GM23338 (cell line): ENCODE measurements at regions not wholly inside any gene's neighbourhood (a gene's known extent, or its start where the extent isn't known, plus 50 kb on each side); places are given as distances from the start of the nearest gene placed in this dataset. TPM values are rescaled to one million over a fixed set of nuclear protein-coding genes. Genes with fewer than 3 reads are reported as not detected.

Source experiments
- ATAC-seq: fragments of 200-7000 bp; cut with Tn5 transposase; 3 replicates; pipeline ENCODE4 v1.9.1; 2020
- DNase-seq: peaks from one replicate; pipeline ENCODE4 v3.0.0-alpha.2; 2015; ENCODE audit warnings: low spot score
- H2AFZ ChIP-seq: fragments of 200-600 bp; sonication (generic); 2 replicates; pipeline ENCODE4 v1.8.0; 2016; ENCODE audit warnings: antibody characterized with exemption, mild to moderate bottlenecking, moderate library complexity
- H3F3A ChIP-seq: fragments of 200-600 bp; sonication (generic); replicated peaks from 2 replicates; pipeline ENCODE4 v1.8.0; 2017; ENCODE audit warnings: antibody characterized with exemption, mixed run types, low read depth
- H3K27ac ChIP-seq: fragments of 200-600 bp; sonication (generic); 2 replicates; pipeline ENCODE4 v1.6.1; 2016; ENCODE audit warnings: low read depth
- H3K27me3 ChIP-seq: fragments of 200-600 bp; sonication (generic); 2 replicates; pipeline ENCODE4 v1.8.0; 2016; ENCODE audit warnings: mild to moderate bottlenecking, mixed run types, moderate library complexity; ENCODE audit not compliant: insufficient read depth
- H3K36me3 ChIP-seq: fragments of 200-600 bp; sonication (generic); 2 replicates; pipeline ENCODE4 v1.8.0; 2016; ENCODE audit warnings: mild to moderate bottlenecking; ENCODE audit not compliant: insufficient read depth
- H3K4me1 ChIP-seq: fragments of 200-600 bp; sonication (generic); 2 replicates; pipeline ENCODE4 v1.8.0; 2016; ENCODE audit warnings: mild to moderate bottlenecking, moderate library complexity; ENCODE audit not compliant: insufficient read depth
- H3K4me2 ChIP-seq: fragments of 200-600 bp; sonication (generic); 2 replicates; pipeline ENCODE4 v1.7.1; 2017; ENCODE audit warnings: mixed run types
- H3K4me3 ChIP-seq: fragments of 200-600 bp; sonication (generic); 2 replicates; pipeline ENCODE4 v1.6.1; 2016; ENCODE audit warnings: mixed run types
- H3K79me2 ChIP-seq: fragments of 200-600 bp; sonication (generic); replicated peaks from 2 replicates; pipeline ENCODE4 v1.8.0; 2017; ENCODE audit warnings: mild to moderate bottlenecking; ENCODE audit not compliant: insufficient read depth
- H3K9me2 ChIP-seq: fragments of 200-600 bp; sonication (generic); 2 replicates; pipeline ENCODE4 v1.8.0; 2017; ENCODE audit not compliant: insufficient read depth
- H4K20me1 ChIP-seq: fragments of 200-600 bp; sonication (generic); replicated peaks from 2 replicates; pipeline ENCODE4 v1.8.0; 2017; ENCODE audit warnings: mild to moderate bottlenecking; ENCODE audit not compliant: insufficient read depth
- H3K27ac Mint-ChIP-seq: 2 replicates; pipeline ENCODE4 v1.8.0; 2020; ENCODE audit warnings: inconsistent platforms, mild to moderate bottlenecking, moderate library complexity, mixed read lengths
- H3K27me3 Mint-ChIP-seq: 3 replicates; pipeline ENCODE4 v1.8.0; 2022; ENCODE audit warnings: low read depth, mild to moderate bottlenecking, moderate library complexity, mixed read lengths, inconsistent platforms; ENCODE audit not compliant: insufficient read depth, poor library complexity
- H3K36me3 Mint-ChIP-seq: 3 replicates; pipeline ENCODE4 v1.8.0; 2021; ENCODE audit warnings: low read depth, mild to moderate bottlenecking, inconsistent platforms, moderate library complexity, mixed read lengths
- H3K4me1 Mint-ChIP-seq: 3 replicates; pipeline ENCODE4 v1.8.0; 2020; ENCODE audit warnings: mild to moderate bottlenecking, inconsistent platforms, mixed read lengths
- H3K4me3 Mint-ChIP-seq: 3 replicates; pipeline ENCODE4 v1.8.0; 2021; ENCODE audit warnings: moderate library complexity, mild to moderate bottlenecking, inconsistent platforms, mixed read lengths
- H3K9me3 Mint-ChIP-seq: 3 replicates; pipeline ENCODE4 v1.8.0; 2020; ENCODE audit warnings: moderate library complexity, mild to moderate bottlenecking, inconsistent platforms, mixed read lengths
- CTCF ChIP-seq, 2 experiments: fragments of 200-600 bp in 1 of 2; sonication (generic) in 1 of 2; conservative IDR thresholded peaks; 2 replicates each; pipeline versions ENCODE4 v1.5.1 to v1.6.1; 2016 to 2017; ENCODE audit warnings: antibody characterized with exemption in 2 of 2, low read depth in 2 of 2, mild to moderate bottlenecking in 2 of 2, moderate library complexity in 1 of 2
- JUNB ChIP-seq: IDR thresholded peaks from one replicate; pipeline ENCODE4 v1.6.1; 2016; ENCODE audit warnings: antibody characterized with exemption; ENCODE audit not compliant: unreplicated experiment
- microRNA-seq: library from miRNA; unstranded; fragments of <30 nt; microRNA quantifications from one replicate; pipeline ENCODE4, GENCODE V29; 2017
- small RNA-seq: library from RNA; depleted of rRNA; stranded (forward); fragments of <200 nt; gene quantifications from one replicate; pipeline ENCODE3, GENCODE V24; 2014; ENCODE audit warnings: low replicate concordance

GRCh38 chr5:7331131-7331530 is 64.8 kb upstream of the ADCY2 start:
- no peak overlapping the region for H3K4me3 Mint-ChIP-seq
- Histone ChIP-seq H3K27me3 (no peaks in the 10 kb centered on the region), H3K4me1 (peaks cover 29% of the 10 kb centered on the region), H3K36me3 (peaks cover 6% of the 10 kb centered on the region; the same call in 1 of the 2 replicates), H3K79me2 (no peaks in the 10 kb centered on the region), H3K27ac (no peak overlapping the region), H3F3A (no peaks in the 10 kb centered on the region), H4K20me1 (no peaks in the 10 kb centered on the region), H3K4me3 (no peak overlapping the region), H2AFZ (peak overlapping the region; percentile 80; the same call in 1 of the 2 replicates), H3K9me2 (peaks cover 20% of the 10 kb centered on the region), H3K4me2 (0 out of 2 replicates have a peak overlapping the region, but pooled peaks have one; percentile 21)
- H3K27ac Mint-ChIP-seq, result no peak overlapping the region
- DNase-seq (peak; percentile 47), ATAC-seq (peak; percentile 98)
- peaks cover 1% of the 10 kb centered on the region for H3K27me3 Mint-ChIP-seq
- H3K9me3 Mint-ChIP-seq, result peaks cover 9% of the 10 kb centered on the region; the same call in 2 of the 3 replicates
- H3K4me1 Mint-ChIP-seq, result peaks cover 31% of the 10 kb centered on the region
- peaks cover 15% of the 10 kb centered on the region for H3K36me3 Mint-ChIP-seq
- no peak for TF ChIP-seq JUNB
- TF ChIP-seq CTCF (conservative IDR thresholded peaks at IDR 0.05; ENCODE audit: low read depth in 2 of 2), result peak; percentile 10 to 25; a peak in 1 of 4 replicates

Small RNAs in the stretch of these regions (microRNA-seq; reads per million reads assigned to microRNA genes)
- gene MIR4278, result not detected

Small RNAs in the stretch of these regions (small RNA-seq; reads per million reads assigned to genes)
- gene RF00017 (not detected), gene RNA5SP176 (not detected)
